HL-60 (cell line): ENCODE measurements at regions not wholly inside any gene's neighbourhood (a gene's known extent, or its start where the extent isn't known, plus 50 kb on each side); places are given as distances from the start of the nearest gene placed in this dataset.

Experiments
- POLR2AphosphoS5 ChIP-seq: IDR thresholded peaks from 2 replicates; pipeline ENCODE4 v1.6.1; 2012; ENCODE audit warnings: low read depth
- TF ChIP-seq, protein P1 (sequence below): IDR thresholded peaks from one replicate; pipeline ENCODE4 v1.5.1; 2011; ENCODE audit warnings: low read length, control low read depth, inconsistent platforms; ENCODE audit not compliant: insufficient read depth
- TF ChIP-seq, protein P2 (sequence below): IDR thresholded peaks from 2 replicates; pipeline ENCODE4 v1.6.1; 2012; ENCODE audit warnings: low read depth; ENCODE audit not compliant: insufficient replicate concordance

DNA sequence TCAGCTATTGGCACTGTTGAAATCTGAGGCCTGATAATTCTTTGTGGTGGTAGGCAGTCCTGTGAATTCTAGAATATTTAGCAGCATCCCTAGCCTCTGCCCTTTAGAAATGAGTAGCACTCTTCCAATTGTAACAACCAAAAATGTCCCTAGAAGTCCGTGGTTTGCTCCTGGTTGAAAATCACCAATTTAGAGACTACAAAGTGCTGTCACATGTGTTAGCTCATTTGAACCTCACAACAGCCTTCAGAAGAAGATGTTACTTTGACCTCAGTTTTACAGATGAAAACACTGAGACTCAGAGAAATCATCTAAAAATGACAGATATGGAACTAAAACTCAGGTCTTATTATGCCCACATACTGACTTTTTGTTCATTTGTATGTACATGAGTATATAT lies 103.2 kb downstream of the TANC2 start:
- TF ChIP-seq, protein P1, sequence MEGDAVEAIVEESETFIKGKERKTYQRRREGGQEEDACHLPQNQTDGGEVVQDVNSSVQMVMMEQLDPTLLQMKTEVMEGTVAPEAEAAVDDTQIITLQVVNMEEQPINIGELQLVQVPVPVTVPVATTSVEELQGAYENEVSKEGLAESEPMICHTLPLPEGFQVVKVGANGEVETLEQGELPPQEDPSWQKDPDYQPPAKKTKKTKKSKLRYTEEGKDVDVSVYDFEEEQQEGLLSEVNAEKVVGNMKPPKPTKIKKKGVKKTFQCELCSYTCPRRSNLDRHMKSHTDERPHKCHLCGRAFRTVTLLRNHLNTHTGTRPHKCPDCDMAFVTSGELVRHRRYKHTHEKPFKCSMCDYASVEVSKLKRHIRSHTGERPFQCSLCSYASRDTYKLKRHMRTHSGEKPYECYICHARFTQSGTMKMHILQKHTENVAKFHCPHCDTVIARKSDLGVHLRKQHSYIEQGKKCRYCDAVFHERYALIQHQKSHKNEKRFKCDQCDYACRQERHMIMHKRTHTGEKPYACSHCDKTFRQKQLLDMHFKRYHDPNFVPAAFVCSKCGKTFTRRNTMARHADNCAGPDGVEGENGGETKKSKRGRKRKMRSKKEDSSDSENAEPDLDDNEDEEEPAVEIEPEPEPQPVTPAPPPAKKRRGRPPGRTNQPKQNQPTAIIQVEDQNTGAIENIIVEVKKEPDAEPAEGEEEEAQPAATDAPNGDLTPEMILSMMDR, result no peak
- TF ChIP-seq, protein P2, sequence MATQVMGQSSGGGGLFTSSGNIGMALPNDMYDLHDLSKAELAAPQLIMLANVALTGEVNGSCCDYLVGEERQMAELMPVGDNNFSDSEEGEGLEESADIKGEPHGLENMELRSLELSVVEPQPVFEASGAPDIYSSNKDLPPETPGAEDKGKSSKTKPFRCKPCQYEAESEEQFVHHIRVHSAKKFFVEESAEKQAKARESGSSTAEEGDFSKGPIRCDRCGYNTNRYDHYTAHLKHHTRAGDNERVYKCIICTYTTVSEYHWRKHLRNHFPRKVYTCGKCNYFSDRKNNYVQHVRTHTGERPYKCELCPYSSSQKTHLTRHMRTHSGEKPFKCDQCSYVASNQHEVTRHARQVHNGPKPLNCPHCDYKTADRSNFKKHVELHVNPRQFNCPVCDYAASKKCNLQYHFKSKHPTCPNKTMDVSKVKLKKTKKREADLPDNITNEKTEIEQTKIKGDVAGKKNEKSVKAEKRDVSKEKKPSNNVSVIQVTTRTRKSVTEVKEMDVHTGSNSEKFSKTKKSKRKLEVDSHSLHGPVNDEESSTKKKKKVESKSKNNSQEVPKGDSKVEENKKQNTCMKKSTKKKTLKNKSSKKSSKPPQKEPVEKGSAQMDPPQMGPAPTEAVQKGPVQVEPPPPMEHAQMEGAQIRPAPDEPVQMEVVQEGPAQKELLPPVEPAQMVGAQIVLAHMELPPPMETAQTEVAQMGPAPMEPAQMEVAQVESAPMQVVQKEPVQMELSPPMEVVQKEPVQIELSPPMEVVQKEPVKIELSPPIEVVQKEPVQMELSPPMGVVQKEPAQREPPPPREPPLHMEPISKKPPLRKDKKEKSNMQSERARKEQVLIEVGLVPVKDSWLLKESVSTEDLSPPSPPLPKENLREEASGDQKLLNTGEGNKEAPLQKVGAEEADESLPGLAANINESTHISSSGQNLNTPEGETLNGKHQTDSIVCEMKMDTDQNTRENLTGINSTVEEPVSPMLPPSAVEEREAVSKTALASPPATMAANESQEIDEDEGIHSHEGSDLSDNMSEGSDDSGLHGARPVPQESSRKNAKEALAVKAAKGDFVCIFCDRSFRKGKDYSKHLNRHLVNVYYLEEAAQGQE, result no peak
- TF ChIP-seq POLR2AphosphoS5, result no peak
